GM21619 (cell line): ENCODE measurements at regions not wholly inside any gene's neighbourhood (a gene's known extent, or its start where the extent isn't known, plus 50 kb on each side); places are given as distances from the start of the nearest gene placed in this dataset.

Experiments used
- ATAC-seq: cut with Tn5 transposase; IDR thresholded peaks from one replicate; pipeline ENCODE4 v1.9.1; 2021; ENCODE audit not compliant: unreplicated experiment

- ATAC-seq: no peak
Measured at GRCh38 chr5:133668458-133668857, 56.1 kb upstream of the FSTL4 start.

- ATAC-seq: no peak
Measured at GRCh38 chr5:133667217-133667616, 54.9 kb upstream of the FSTL4 start.

- no peak for ATAC-seq
Measured at GRCh38 chr5:133665571-133665970, 53.2 kb upstream of the FSTL4 start.

- ATAC-seq: no peak
Measured at GRCh38 chr5:133664422-133664821, 52.1 kb upstream of the FSTL4 start.

GRCh38 chr5:133663397-133664054 is 51.2 kb upstream of the FSTL4 start:
- ATAC-seq: no peak

DNA sequence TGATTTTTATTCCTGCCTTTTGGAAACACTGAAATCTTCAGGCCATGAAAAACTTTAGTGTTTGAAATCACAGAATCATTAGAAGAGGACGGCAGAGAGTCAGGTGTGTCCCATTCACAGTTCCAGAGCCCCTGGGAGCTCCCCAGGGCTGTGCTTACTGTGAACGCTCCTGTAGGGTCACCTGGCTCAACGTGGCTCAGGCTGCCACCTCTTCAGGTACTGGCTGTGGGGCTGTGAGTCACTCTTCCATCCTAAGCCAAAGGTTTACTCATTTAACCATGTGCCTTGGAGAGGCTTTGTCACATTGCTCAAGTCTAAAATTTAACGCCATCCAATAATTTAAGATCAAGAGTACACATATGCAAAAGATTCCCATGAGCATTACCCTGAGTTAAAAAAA is 50.2 kb upstream of the FSTL4 start:
- ATAC-seq: no peak
